Natural killer cell (primary cell): ENCODE measurements at regions not wholly inside any gene's neighbourhood (a gene's known extent, or its start where the extent isn't known, plus 50 kb on each side); places are given as distances from the start of the nearest gene placed in this dataset.

Source experiments
- ATAC-seq, 3 donors: fragments of 150-1000 bp in 2 of 3; fragments of 200-7000 bp in 1 of 3; cut with Tn5 transposase; 1 replicate in 1 of 3; 2 replicates in 2 of 3; pipeline ENCODE4 v1.10.0; 2021; ENCODE audit warnings: mild to moderate bottlenecking in 2 of 3, moderate library complexity in 2 of 3
- DNase-seq, 2 donors: peaks; one replicate each; pipeline versions ENCODE4 v3.0.0 to v3.0.0-alpha.2; 2013 to 2021; ENCODE audit warnings: mixed read lengths in 1 of 2
- H3K27ac ChIP-seq: one replicate; pipeline ENCODE4 v1.5.1; 2013; ENCODE audit warnings: mild to moderate bottlenecking, low read length
- H3K27me3 ChIP-seq: one replicate; pipeline ENCODE4 v1.6.1; 2013; ENCODE audit warnings: low read length; ENCODE audit not compliant: control insufficient read depth, insufficient read depth
- H3K36me3 ChIP-seq: one replicate; pipeline ENCODE4 v1.6.1; 2013; ENCODE audit warnings: low read length; ENCODE audit not compliant: control insufficient read depth, insufficient read depth
- H3K4me1 ChIP-seq: one replicate; pipeline ENCODE4 v1.6.1; 2013; ENCODE audit warnings: low read length; ENCODE audit not compliant: control insufficient read depth, insufficient read depth
- H3K4me3 ChIP-seq: one replicate; pipeline ENCODE4 v1.5.1; 2013; ENCODE audit warnings: low read length
- H3K9me3 ChIP-seq: one replicate; pipeline ENCODE4 v1.6.1; 2013; ENCODE audit warnings: low read length; ENCODE audit not compliant: control insufficient read depth, insufficient read depth
- H3K27ac Mint-ChIP-seq, 2 donors: one replicate each; pipeline ENCODE4 v1.8.0; 2022; ENCODE audit warnings: mild to moderate bottlenecking in 2 of 2, mixed read lengths in 2 of 2, moderate library complexity in 1 of 2
- H3K27me3 Mint-ChIP-seq, 2 donors: one replicate each; pipeline ENCODE4 v1.8.0; 2022; ENCODE audit warnings: low read depth in 2 of 2, mixed read lengths in 2 of 2
- H3K36me3 Mint-ChIP-seq: one replicate; pipeline ENCODE4 v1.8.0; 2022; ENCODE audit warnings: mixed read lengths
- H3K4me1 Mint-ChIP-seq, 2 donors: one replicate each; pipeline ENCODE4 v1.8.0; 2022; ENCODE audit warnings: mixed read lengths in 2 of 2
- H3K4me3 Mint-ChIP-seq: one replicate; pipeline ENCODE4 v1.8.0; 2022; ENCODE audit warnings: mild to moderate bottlenecking, moderate library complexity, mixed read lengths
- H3K9me3 Mint-ChIP-seq, 2 donors: one replicate each; pipeline ENCODE4 v1.8.0; 2022; ENCODE audit warnings: mixed read lengths in 2 of 2
- CTCF ChIP-seq: fragments of 200-600 bp; IDR thresholded peaks from one replicate; pipeline ENCODE4 v1.8.0; 2022; ENCODE audit warnings: antibody characterized with exemption
- WGBS: methylation state at CpG from one replicate; pipeline ENCODE4 v1.1.7; 2013; ENCODE audit warnings: missing lambda C conversion rate; ENCODE audit not compliant: insufficient coverage; 5-methylcytosine and 5-hydroxymethylcytosine counted together
- intact Hi-C: fragments of 100-400 bp; cut with micrococcal nuclease; formaldehyde crosslinking; loops from one replicate; pipeline ENCODE4 v1.14.2; 2022

GRCh38 chr10:15990535-15991129 lies 130.3 kb upstream of the MINDY3 start:
- no peaks in the 10 kb centered on the region for H3K4me1 Mint-ChIP-seq
- DNase-seq: no peak
- no peak for ATAC-seq
- no peaks in the 10 kb centered on the region for H3K36me3 Mint-ChIP-seq
- no peak for TF ChIP-seq CTCF
- no peak overlapping the region for H3K4me3 Mint-ChIP-seq
- Histone ChIP-seq H3K4me3 (no peak overlapping the region), H3K36me3 (no peaks in the 10 kb centered on the region), H3K9me3 (no peaks in the 10 kb centered on the region), H3K27me3 (no peaks in the 10 kb centered on the region), H3K4me1 (no peaks in the 10 kb centered on the region), H3K27ac (no peak overlapping the region)
- no peaks in the 10 kb centered on the region for H3K27me3 Mint-ChIP-seq
- H3K9me3 Mint-ChIP-seq: peaks cover 9 to 12% of the 10 kb centered on the region in 2 donors
- H3K27ac Mint-ChIP-seq: no peak overlapping the region
- WGBS: 80% methylated on average over 10 of the region's 11 CpGs
- intact Hi-C loops: no loop called here

- no peak overlapping the region for H3K27ac ChIP-seq
- Mint-ChIP-seq H3K4me3 (no peak overlapping the region), H3K36me3 (no peaks in the 10 kb centered on the region), H3K4me1 (no peaks in the 10 kb centered on the region), H3K9me3 (peaks cover 5 to 6% of the 10 kb centered on the region in 2 donors), H3K27me3 (no peaks in the 10 kb centered on the region), H3K27ac (no peak overlapping the region)
- no peak for ATAC-seq
- H3K9me3 ChIP-seq: no peaks in the 10 kb centered on the region
- H3K27me3 ChIP-seq: no peaks in the 10 kb centered on the region
- DNase-seq: no peak
- H3K36me3 ChIP-seq: no peaks in the 10 kb centered on the region
- no peaks in the 10 kb centered on the region for H3K4me1 ChIP-seq
- H3K4me3 ChIP-seq: no peak overlapping the region
- no peak for TF ChIP-seq CTCF
- intact Hi-C loops: no loop called here
- WGBS: 79% methylated on average over 4 of the region's 4 CpGs
Observed at GRCh38 chr10:15997313-15997712, 137.0 kb upstream of the MINDY3 start.

- H3K27ac ChIP-seq: no peak overlapping the region
- intact Hi-C loops: no loop called here
- H3K9me3 Mint-ChIP-seq: peaks cover 6 to 26% of the 10 kb centered on the region in 2 donors
- no peak for DNase-seq
- no peaks in the 10 kb centered on the region for H3K4me1 Mint-ChIP-seq
- no peak for TF ChIP-seq CTCF
- WGBS: no CpG with 5 or more reads among the region's 1 CpG
- H3K27ac Mint-ChIP-seq: no peak overlapping the region
- H3K9me3 ChIP-seq: no peaks in the 10 kb centered on the region
- ATAC-seq: no peak
- H3K4me3 ChIP-seq: no peak overlapping the region
- no peaks in the 10 kb centered on the region for H3K36me3 Mint-ChIP-seq
- no peaks in the 10 kb centered on the region for H3K4me1 ChIP-seq
- H3K36me3 ChIP-seq: no peaks in the 10 kb centered on the region
- H3K4me3 Mint-ChIP-seq: no peak overlapping the region
- no peaks in the 10 kb centered on the region for H3K27me3 ChIP-seq
- H3K27me3 Mint-ChIP-seq: no peaks in the 10 kb centered on the region
Observed at GRCh38 chr10:16001581-16001980, 141.3 kb upstream of the MINDY3 start.

- no peaks in the 10 kb centered on the region for H3K4me1 ChIP-seq
- no peak overlapping the region for H3K27ac ChIP-seq
- Mint-ChIP-seq H3K36me3 (no peaks in the 10 kb centered on the region), H3K4me1 (no peaks in the 10 kb centered on the region), H3K9me3 (peaks cover 5 to 13% of the 10 kb centered on the region in 2 donors), H3K4me3 (no peak overlapping the region), H3K27ac (no peak overlapping the region), H3K27me3 (no peaks in the 10 kb centered on the region)
- H3K27me3 ChIP-seq: no peaks in the 10 kb centered on the region
- intact Hi-C loops: no loop called here
- WGBS: 59% methylated on average over 4 of the region's 6 CpGs
- no peak overlapping the region for H3K4me3 ChIP-seq
- H3K36me3 ChIP-seq: no peaks in the 10 kb centered on the region
- TF ChIP-seq CTCF: no peak
- H3K9me3 ChIP-seq: no peaks in the 10 kb centered on the region
- ATAC-seq: no peak
- DNase-seq: no peak
Observed at GRCh38 chr10:16009785-16010184, 149.5 kb upstream of the MINDY3 start.
